NCI-H1436 (cell line): ENCODE measurements at regions not wholly inside any gene's neighbourhood (a gene's known extent, or its start where the extent isn't known, plus 50 kb on each side); places are given as distances from the start of the nearest gene placed in this dataset.

Experiments used
- DNase-seq: peaks from one replicate; lab custom pipeline; 2025; lab: John Stamatoyannopoulos, UW

GRCh38 chr5:143870362-143870761 is 58.4 kb downstream of the HMHB1 start:
- no peak for DNase-seq

DNA sequence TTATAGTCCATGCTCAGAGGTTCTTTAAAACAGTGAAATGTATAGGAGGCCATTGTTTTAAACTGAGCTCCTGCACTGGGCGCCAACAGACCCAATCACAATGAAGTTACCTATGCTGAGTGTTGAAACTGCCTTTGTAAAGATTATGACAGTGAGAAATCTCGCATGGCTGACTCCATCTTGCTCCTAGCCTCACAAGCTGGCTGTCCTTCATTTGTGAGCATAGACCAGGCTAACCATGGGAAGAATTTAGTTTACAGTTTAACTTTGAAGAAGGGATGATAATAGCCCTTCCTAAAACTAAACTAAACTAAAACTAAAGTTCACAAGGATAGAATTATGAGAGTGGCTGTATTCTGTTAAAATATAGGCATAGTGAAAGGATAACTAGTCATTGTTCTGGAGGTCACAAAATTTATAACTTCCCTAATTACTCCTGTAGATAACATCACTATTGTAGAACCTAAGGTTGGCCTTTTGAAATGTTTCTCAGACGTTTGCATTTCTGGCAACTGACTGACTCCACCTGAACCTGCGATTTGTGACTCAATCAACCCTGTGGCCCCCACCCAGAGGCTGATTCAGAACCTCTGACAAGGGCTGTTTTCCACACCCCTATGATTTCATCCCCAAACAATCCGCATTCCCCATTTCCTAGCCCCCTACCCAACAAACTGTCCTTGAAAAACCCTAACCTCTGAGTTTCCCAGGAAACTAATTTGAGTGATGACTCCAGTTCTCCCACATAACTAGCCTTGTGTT is 59.1 kb downstream of the HMHB1 start:
- no peak for DNase-seq

- DNase-seq = no peak
Observed at GRCh38 chr5:143871672-143872071, 59.7 kb downstream of the HMHB1 start.

DNA sequence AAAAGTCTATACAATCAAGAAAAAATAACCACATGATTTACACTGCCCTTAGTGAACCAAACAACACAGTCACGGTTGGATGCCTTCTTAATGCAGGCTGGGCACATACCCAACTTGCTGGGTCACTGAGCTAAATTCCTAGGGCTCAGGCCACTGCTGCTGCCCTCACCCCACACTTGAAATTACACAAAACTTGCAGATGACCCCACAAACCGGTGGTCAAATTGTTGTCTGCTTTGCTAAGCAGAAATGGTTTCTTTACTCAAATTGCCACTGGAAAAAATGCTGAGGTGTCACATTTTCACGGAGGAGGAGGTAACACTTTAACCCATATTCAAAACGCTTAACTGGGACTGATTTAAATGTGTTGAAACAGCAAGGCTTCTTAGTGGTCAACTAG is 62.4 kb downstream of the HMHB1 start:
- no peak for DNase-seq

DNA sequence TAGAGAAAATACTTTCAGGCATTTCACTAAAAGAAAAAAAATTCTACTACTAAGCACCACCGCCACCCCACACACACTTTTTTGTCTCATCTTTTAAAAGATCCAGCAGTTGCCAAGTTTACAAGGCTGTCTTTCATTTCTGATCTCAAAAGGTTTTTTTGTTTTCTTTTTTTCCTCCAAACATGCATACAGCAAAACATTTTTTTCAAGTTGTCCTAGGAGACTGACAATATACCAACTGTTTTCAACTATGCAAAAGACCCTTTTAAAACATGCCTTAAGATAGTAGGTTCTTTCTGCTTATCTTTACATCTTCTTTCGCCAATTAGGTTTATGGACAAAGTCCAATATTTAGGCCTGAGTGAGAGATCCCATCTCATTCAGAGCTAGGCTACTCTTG is 65.2 kb downstream of the HMHB1 start:
- no peak for DNase-seq

DNA sequence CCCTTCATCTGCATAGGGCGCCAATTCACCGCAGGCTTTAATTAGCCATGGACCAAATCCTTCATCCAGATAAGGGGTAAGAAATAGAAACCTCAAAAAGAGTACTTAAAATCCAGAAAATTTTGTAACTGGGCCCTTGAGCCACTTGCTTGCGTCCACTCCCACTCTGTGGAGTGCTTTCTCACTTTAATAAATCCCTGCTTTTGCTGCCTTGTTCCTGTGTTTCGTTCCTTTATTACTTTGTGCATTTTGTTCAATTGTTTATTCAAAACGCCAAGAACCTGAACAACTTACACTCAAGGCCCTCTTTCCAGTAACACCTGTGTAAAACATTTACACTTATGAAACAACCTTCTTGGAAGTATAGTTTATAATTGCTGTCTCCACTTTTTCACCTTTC is 66.5 kb downstream of the HMHB1 start:
- no peak for DNase-seq

- no peak for DNase-seq
Observed at GRCh38 chr5:143879646-143880045, 67.7 kb downstream of the HMHB1 start.

- DNase-seq = no peak
Observed at GRCh38 chr5:143880178-143880577, 68.2 kb downstream of the HMHB1 start.

DNA sequence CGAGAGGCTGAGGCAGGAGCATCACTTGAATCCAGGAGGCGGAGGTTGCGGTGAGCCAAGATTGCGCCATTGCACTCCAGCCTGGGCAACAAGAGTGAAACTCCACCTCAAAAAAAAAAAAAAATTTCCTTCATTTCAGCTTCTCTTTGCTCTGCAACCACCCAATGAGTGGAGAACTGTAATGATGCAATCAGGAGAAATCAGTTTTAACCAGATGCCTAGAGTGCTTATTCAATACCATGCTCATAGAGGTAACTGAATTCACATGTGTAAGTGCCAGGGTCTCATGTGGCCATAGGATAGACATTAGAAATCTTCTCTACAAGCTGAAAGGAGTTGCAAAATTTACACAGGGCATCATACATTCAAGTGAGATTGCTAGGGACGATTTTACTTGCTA is 70.6 kb downstream of the HMHB1 start:
- no peak for DNase-seq

DNA sequence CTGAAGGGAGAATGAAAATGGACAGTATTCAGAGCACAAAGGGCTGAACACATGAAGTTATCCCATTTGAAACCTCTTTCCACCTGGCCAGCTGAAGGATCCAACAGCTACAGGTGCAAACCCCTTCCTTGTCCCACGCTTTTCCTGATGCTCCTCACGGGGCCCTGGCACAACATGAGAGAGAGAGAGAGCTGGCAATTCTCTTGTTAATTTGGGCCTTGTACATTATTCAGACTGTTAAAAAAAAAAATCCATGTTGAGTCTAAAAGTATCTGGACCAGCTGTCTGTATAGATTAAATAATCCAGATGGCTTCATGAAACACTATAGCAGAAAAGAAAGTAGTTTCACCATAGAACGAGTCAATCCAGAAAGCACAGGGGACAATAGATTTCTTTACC is 74.1 kb downstream of the HMHB1 start:
- DNase-seq = no peak

- peak; percentile 37 for DNase-seq
Observed at GRCh38 chr5:143886651-143887638, 75.0 kb downstream of the HMHB1 start.

GRCh38 chr5:143887903-143888665 is 76.1 kb downstream of the HMHB1 start:
- no peak for DNase-seq

DNA sequence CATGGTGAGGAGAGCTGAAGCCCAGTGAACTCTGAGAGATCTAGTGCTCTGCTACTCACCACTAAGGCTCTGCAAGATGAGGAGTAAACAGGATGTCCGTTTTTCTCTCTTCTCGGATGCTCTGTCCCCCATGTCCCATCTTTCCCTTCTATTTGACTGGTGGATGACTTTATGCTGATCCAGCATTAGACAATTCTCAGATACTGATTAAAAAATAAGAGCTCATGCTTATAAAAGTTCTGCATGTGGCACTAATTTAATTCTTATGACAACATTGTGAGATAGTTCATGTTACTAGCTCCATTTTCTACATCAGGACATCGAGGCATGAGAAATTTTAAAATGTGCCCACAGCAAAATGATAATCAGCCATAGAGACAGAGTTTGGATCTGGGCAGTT is 77.0 kb downstream of the HMHB1 start:
- no peak for DNase-seq

DNA sequence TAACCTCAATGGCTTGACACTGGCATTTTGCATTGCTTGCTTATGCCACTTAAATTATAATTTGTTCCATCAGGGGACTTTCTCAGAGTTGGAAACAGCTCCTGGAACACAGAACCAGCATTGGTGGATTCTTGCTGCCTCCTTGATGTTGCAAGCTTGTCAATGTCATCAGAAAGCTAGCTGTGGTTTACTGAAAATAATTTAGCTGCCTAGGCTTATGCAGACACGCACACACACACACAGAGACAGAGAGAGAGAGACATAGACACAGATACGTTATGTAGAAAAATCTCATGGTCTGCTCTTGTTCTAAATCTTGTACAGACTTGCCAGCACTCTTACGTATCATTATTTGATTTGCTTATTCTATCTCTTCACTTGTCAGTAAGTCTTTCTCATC is 78.0 kb downstream of the HMHB1 start:
- peak; percentile 41 for DNase-seq

GRCh38 chr5:143890487-143890886 is 78.5 kb downstream of the HMHB1 start:
- DNase-seq = peak; percentile 32

DNA sequence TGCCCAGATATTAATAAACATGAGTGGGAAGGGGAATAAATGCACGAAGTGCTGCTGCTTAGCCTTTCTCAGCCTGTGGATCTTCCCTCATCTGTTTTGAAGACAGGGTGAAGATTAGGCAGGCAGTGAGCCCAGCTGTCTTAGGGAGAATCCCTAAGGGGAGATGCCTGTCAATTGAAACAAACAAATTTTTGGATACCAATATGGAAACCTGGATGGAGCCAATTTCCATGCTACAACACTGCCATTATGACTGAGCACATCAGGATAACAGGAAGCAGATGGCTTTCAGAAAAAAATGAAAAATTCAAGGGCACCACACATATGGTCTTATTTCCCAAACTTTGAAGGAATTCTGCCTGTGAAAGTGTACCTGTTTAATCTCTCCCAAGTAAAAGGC is 80.3 kb downstream of the HMHB1 start:
- no peak for DNase-seq

DNA sequence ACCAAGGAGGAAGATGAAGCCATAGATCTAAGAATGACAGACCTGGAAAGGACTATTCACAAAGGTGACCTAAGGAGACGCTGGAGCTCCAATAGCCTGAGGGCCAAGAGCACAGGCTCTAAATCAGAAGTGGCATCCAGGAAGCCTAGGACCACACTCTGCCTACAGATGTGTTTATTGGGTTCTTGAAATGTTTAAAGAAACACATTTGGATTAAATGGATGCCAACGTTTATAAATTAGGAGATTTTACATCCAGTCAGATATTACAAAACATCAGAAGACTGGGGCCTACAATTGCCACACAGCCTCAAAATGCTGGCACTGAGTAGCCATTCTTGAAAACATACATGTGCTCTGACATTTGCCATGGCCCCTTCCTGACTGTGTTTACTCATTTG is 80.9 kb downstream of the HMHB1 start:
- no peak for DNase-seq

DNA sequence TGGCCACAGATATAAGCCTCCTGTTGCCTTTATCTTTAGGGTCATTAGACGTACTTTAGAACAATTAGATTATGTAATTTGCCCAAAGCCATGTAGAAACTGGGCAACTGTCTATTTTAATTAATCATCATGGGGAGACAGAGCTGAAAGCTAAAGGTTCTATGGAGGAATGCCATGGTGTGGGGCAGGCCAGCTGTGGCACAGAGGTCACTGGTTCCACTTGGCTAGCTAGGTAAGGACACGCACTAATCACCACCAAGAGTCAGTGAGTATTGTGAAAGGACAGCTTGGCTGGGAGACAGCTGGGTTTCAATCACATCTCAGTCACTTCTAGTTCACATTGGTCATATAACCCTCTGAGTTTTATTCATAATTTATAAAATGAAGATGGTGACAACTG is 81.7 kb downstream of the HMHB1 start:
- DNase-seq = no peak

- no peak for DNase-seq
Observed at GRCh38 chr5:143896516-143896915, 84.6 kb downstream of the HMHB1 start.

- DNase-seq = no peak
Observed at GRCh38 chr5:143896966-143897365, 85.0 kb downstream of the HMHB1 start.

DNA sequence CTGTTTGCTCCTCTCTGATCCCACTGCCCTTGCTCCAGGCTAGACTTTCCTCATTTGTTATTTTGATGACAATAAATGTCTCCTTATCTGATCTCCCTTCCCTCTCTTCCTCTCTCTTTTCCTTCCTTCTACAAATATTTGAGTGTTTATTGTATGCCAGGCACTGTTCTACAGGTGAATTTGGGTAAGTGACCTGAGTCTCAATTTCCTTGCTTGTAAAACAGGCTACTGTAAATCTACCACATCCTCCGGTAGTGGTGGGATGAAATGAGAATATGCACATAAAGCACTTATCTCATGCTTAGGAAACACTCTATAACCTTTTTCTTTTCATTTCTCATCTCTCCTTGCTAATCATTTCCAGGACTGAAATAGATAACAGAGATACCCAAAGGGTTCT is 86.4 kb downstream of the HMHB1 start:
- no peak for DNase-seq

DNA sequence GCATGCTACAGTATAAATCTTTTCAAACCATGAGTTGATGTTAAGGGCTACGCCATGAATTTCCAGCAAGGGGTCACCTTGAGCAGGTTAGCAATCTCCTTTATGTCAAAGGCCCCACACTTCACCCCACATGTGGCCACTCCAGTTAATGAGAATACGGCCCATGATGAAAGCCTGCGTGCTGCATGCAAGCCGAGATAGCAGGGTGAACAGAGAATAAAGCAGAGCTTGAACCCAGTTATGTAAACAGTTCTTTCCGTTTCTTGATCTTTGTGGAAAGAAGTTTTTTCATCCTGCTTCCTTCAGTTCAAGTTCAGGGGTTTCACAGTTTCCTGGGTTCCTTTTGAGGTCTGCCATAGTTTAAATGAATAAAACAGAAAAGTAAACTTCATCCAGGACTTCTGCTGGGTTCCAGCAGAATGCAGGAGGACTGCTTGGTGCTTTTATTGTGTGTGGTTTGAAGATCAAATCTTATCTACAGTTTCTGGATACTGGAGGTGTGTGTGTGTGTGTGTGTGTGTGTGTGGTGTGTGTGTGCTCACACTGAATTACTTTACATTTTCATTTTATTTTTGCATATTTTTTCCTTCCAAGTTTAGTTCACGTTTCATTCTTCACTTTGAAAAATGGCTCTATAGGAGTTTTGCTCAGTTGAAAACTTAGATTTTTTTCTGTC is 87.1 kb downstream of the HMHB1 start:
- no peak for DNase-seq
